GM19240 (cell line): ENCODE measurements at regions not wholly inside any gene's neighbourhood (a gene's known extent, or its start where the extent isn't known, plus 50 kb on each side); places are given as distances from the start of the nearest gene placed in this dataset.

Source experiments
- DNase-seq: peaks from one replicate; pipeline ENCODE4 v3.0.0; 2011; ENCODE audit warnings: low spot score; ENCODE audit not compliant: insufficient read length

- no peak for DNase-seq
Measured at GRCh38 chr5:109532773-109533364, 123.1 kb upstream of the PJA2 start.

- DNase-seq = no peak
Measured at GRCh38 chr5:109531262-109531661, 121.5 kb upstream of the PJA2 start.

GRCh38 chr5:109529987-109530386 is 120.2 kb upstream of the PJA2 start:
- no peak for DNase-seq

GRCh38 chr5:109529520-109529919 is 119.7 kb upstream of the PJA2 start:
- no peak for DNase-seq

GRCh38 chr5:109524555-109524954 is 114.8 kb upstream of the PJA2 start:
- no peak for DNase-seq

- no peak for DNase-seq
Measured at GRCh38 chr5:109524026-109524425, 114.3 kb upstream of the PJA2 start.

- no peak for DNase-seq
Measured at GRCh38 chr5:109522404-109522803, 112.6 kb upstream of the PJA2 start.

GRCh38 chr5:109519416-109519815 is 109.6 kb upstream of the PJA2 start:
- no peak for DNase-seq

GRCh38 chr5:109516390-109516789 is 106.6 kb upstream of the PJA2 start:
- no peak for DNase-seq

GRCh38 chr5:109511980-109512734 is 102.4 kb upstream of the PJA2 start:
- no peak for DNase-seq

GRCh38 chr5:109506556-109506955 is 96.8 kb upstream of the PJA2 start:
- DNase-seq = no peak

- no peak for DNase-seq
Measured at GRCh38 chr5:109496112-109496511, 86.3 kb upstream of the PJA2 start.

GRCh38 chr5:109487753-109488420 is 78.1 kb upstream of the PJA2 start:
- no peak for DNase-seq

GRCh38 chr5:109486200-109486804 is 76.5 kb upstream of the PJA2 start:
- no peak for DNase-seq

- no peak for DNase-seq
Measured at GRCh38 chr5:109485030-109485429, 75.3 kb upstream of the PJA2 start.

- DNase-seq = no peak
Measured at GRCh38 chr5:109484597-109484996, 74.8 kb upstream of the PJA2 start.

- DNase-seq = no peak
Measured at GRCh38 chr5:109483395-109483971, 73.7 kb upstream of the PJA2 start.

- no peak for DNase-seq
Measured at GRCh38 chr5:109482748-109483147, 73.0 kb upstream of the PJA2 start.

GRCh38 chr5:109479260-109479860 is 69.6 kb upstream of the PJA2 start:
- DNase-seq = no peak

GRCh38 chr5:109478830-109479229 is 69.1 kb upstream of the PJA2 start:
- no peak for DNase-seq

GRCh38 chr5:109476292-109476691 is 66.5 kb upstream of the PJA2 start:
- no peak for DNase-seq
